Astrocyte (in vitro differentiated cells and primary cell): ENCODE measurements at regions not wholly inside any gene's neighbourhood (a gene's known extent, or its start where the extent isn't known, plus 50 kb on each side); places are given as distances from the start of the nearest gene placed in this dataset.

ENCODE experiments used
- DNase-seq: peaks from one replicate; pipeline ENCODE4 v3.0.0-alpha.2; 2010; ENCODE audit warnings: low read depth
- FAIRE-seq: peaks from 2 replicates; lab custom pipeline; 2011; peaks lifted over from hg19 to GRCh38; lab: Jason Lieb, UNC
- H2AFZ ChIP-seq: 2 replicates; pipeline ENCODE4 v1.6.0; 2012; ENCODE audit warnings: low read depth, low read length, inconsistent platforms
- H3K27ac ChIP-seq: 2 replicates; pipeline ENCODE4 v1.5.1; 2011; ENCODE audit warnings: low read depth, low read length, inconsistent platforms
- H3K27me3 ChIP-seq: 2 replicates; pipeline ENCODE4 v1.6.0; 2011; ENCODE audit warnings: low read length, inconsistent platforms; ENCODE audit not compliant: insufficient read depth
- H3K36me3 ChIP-seq: 2 replicates; pipeline ENCODE4 v1.5.1; 2011; ENCODE audit warnings: low read length, inconsistent platforms; ENCODE audit not compliant: insufficient read depth
- H3K4me1 ChIP-seq: 2 replicates; pipeline ENCODE4 v1.5.1; 2011; ENCODE audit warnings: low read length, inconsistent platforms; ENCODE audit not compliant: insufficient read depth
- H3K4me2 ChIP-seq: 2 replicates; pipeline ENCODE4 v1.6.0; 2012; ENCODE audit warnings: low read length, inconsistent platforms
- H3K4me3 ChIP-seq: 2 replicates; pipeline ENCODE4 v1.5.1; 2011; ENCODE audit warnings: low read depth, mild to moderate bottlenecking, low read length, inconsistent platforms; ENCODE audit not compliant: insufficient read depth
- H3K79me2 ChIP-seq: 2 replicates; pipeline ENCODE4 v1.6.0; 2012; ENCODE audit warnings: mild to moderate bottlenecking, low read length, inconsistent platforms; ENCODE audit not compliant: insufficient read depth
- H3K9ac ChIP-seq: 2 replicates; pipeline ENCODE4 v1.6.0; 2012; ENCODE audit warnings: mild to moderate bottlenecking, low read length, inconsistent platforms
- H3K9me3 ChIP-seq: 2 replicates; pipeline ENCODE4 v1.5.1; 2012; ENCODE audit warnings: low read depth, mild to moderate bottlenecking, low read length, inconsistent platforms; ENCODE audit not compliant: insufficient read depth
- H4K20me1 ChIP-seq: 2 replicates; pipeline ENCODE4 v1.6.0; 2012; ENCODE audit warnings: low read length, inconsistent platforms; ENCODE audit not compliant: insufficient read depth
- H3K27ac Mint-ChIP-seq: one replicate; pipeline ENCODE4 v1.8.0; 2021; ENCODE audit warnings: mild to moderate bottlenecking, mixed read lengths; ENCODE audit not compliant: unreplicated experiment
- H3K27me3 Mint-ChIP-seq: one replicate; pipeline ENCODE4 v1.8.0; 2021; ENCODE audit warnings: low read depth, mixed read lengths; ENCODE audit not compliant: unreplicated experiment
- H3K36me3 Mint-ChIP-seq: one replicate; pipeline ENCODE4 v1.8.0; 2021; ENCODE audit warnings: low read depth, mixed read lengths; ENCODE audit not compliant: unreplicated experiment
- H3K4me1 Mint-ChIP-seq: one replicate; pipeline ENCODE4 v1.8.0; 2021; ENCODE audit warnings: low read depth, mixed read lengths; ENCODE audit not compliant: unreplicated experiment
- H3K4me3 Mint-ChIP-seq: one replicate; pipeline ENCODE4 v1.8.0; 2021; ENCODE audit warnings: mild to moderate bottlenecking, moderate library complexity, mixed read lengths; ENCODE audit not compliant: unreplicated experiment
- H3K9me3 Mint-ChIP-seq: one replicate; pipeline ENCODE4 v1.8.0; 2021; ENCODE audit warnings: mild to moderate bottlenecking, mixed read lengths; ENCODE audit not compliant: unreplicated experiment
- CTCF ChIP-seq: IDR thresholded peaks from 2 replicates; pipeline ENCODE4 v1.5.1; 2011; ENCODE audit warnings: low read depth, mild to moderate bottlenecking, inconsistent platforms, low read length, moderate library complexity; ENCODE audit not compliant: insufficient read depth
- EZH2 ChIP-seq: IDR thresholded peaks from 2 replicates; pipeline ENCODE4 v1.6.1; 2012; ENCODE audit warnings: mild to moderate bottlenecking, low read length, inconsistent platforms; ENCODE audit not compliant: insufficient read depth

- Histone ChIP-seq H3K27me3 (no peaks in the 10 kb centered on the region), H3K27ac (no peak overlapping the region), H3K4me1 (no peaks in the 10 kb centered on the region), H2AFZ (no peak overlapping the region), H3K9me3 (no peaks in the 10 kb centered on the region), H3K36me3 (no peaks in the 10 kb centered on the region), H3K79me2 (no peaks in the 10 kb centered on the region), H4K20me1 (no peaks in the 10 kb centered on the region), H3K4me3 (no peak overlapping the region), H3K4me2 (peak overlapping the region; percentile 29), H3K9ac (no peak overlapping the region)
- Mint-ChIP-seq H3K4me3 (no peak overlapping the region), H3K27me3 (peaks cover 11% of the 10 kb centered on the region), H3K9me3 (peaks cover 1% of the 10 kb centered on the region), H3K27ac (no peak overlapping the region), H3K36me3 (no peaks in the 10 kb centered on the region), H3K4me1 (peaks cover 22% of the 10 kb centered on the region)
- FAIRE-seq: no peak
- DNase-seq: no peak
- TF ChIP-seq EZH2: no peak
- no peak for TF ChIP-seq CTCF
Observed at GRCh38 chr17:68710035-68710780, 109.0 kb upstream of the FAM20A start.

- no peaks in the 10 kb centered on the region for H3K36me3 Mint-ChIP-seq
- Histone ChIP-seq H3K9me3 (no peaks in the 10 kb centered on the region), H3K9ac (no peak overlapping the region), H3K36me3 (no peaks in the 10 kb centered on the region), H3K4me3 (no peak overlapping the region), H3K4me2 (no peak overlapping the region), H3K79me2 (no peaks in the 10 kb centered on the region), H3K4me1 (no peaks in the 10 kb centered on the region), H3K27me3 (no peaks in the 10 kb centered on the region), H2AFZ (no peak overlapping the region), H4K20me1 (no peaks in the 10 kb centered on the region), H3K27ac (no peak overlapping the region)
- H3K4me3 Mint-ChIP-seq: no peak overlapping the region
- no peak for FAIRE-seq
- H3K4me1 Mint-ChIP-seq: peaks cover 29% of the 10 kb centered on the region
- H3K9me3 Mint-ChIP-seq: peaks cover 1% of the 10 kb centered on the region
- peaks cover 11% of the 10 kb centered on the region for H3K27me3 Mint-ChIP-seq
- DNase-seq: no peak
- no peak for TF ChIP-seq EZH2
- TF ChIP-seq CTCF: no peak
- H3K27ac Mint-ChIP-seq: no peak overlapping the region
Observed at GRCh38 chr17:68709461-68709860, 108.3 kb upstream of the FAM20A start.

DNA sequence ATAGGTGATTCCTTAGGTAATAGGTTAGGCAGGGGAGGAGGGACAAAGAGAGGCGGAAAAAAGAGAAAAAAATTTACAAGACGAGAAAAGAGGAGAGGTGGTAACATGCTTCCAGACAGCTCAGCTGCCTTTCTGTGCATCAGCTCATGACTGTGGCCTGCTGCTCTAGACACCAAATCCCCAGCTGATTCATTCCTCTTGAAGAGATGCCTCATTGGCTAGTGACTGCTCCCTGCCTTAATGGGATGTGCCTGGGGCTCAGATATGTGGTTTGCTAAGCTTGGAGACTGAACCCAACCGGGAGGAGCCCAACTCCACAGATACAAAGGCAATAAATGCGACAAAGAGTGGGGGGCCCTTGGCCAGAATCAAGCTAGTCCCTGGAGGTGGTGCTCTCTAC is 105.9 kb upstream of the FAM20A start:
- peaks cover 29% of the 10 kb centered on the region for H3K4me1 Mint-ChIP-seq
- H3K4me3 Mint-ChIP-seq: no peak overlapping the region
- H3K27ac Mint-ChIP-seq: peak overlapping the region; percentile 79
- Histone ChIP-seq H3K9me3 (no peaks in the 10 kb centered on the region), H4K20me1 (no peaks in the 10 kb centered on the region), H3K4me3 (no peak overlapping the region), H3K79me2 (no peaks in the 10 kb centered on the region), H3K27ac (no peak overlapping the region), H3K4me1 (no peaks in the 10 kb centered on the region), H2AFZ (no peak overlapping the region), H3K9ac (no peak overlapping the region), H3K4me2 (no peak overlapping the region), H3K36me3 (no peaks in the 10 kb centered on the region), H3K27me3 (no peaks in the 10 kb centered on the region)
- FAIRE-seq: no peak
- H3K27me3 Mint-ChIP-seq: peaks cover 12% of the 10 kb centered on the region
- TF ChIP-seq EZH2 (no peak), CTCF (no peak)
- peak; percentile 35 for DNase-seq
- no peaks in the 10 kb centered on the region for H3K36me3 Mint-ChIP-seq
- peaks cover 1% of the 10 kb centered on the region for H3K9me3 Mint-ChIP-seq
